HL-60 (cell line): ENCODE measurements at regions not wholly inside any gene's neighbourhood (a gene's known extent, or its start where the extent isn't known, plus 50 kb on each side); places are given as distances from the start of the nearest gene placed in this dataset.

Experiments used
- DNase-seq, 2 experiments: peaks; one replicate each; pipeline ENCODE4 v3.0.0-alpha.2; 2010 to 2020; ENCODE audit warnings: low read depth in 1 of 2, low spot score in 1 of 2
- H3K27ac ChIP-seq: fragments of 250-450 bp; sonication (Bioruptor Pico); replicated peaks from 2 replicates; pipeline ENCODE4 v1.5.1; 2020; ENCODE audit warnings: mild to moderate bottlenecking, moderate library complexity
- H3K27me3 ChIP-seq: fragments of 250-450 bp; sonication (Bioruptor Pico); 2 replicates; pipeline ENCODE4 v1.5.1; 2021; ENCODE audit warnings: mild to moderate bottlenecking, moderate library complexity; ENCODE audit not compliant: insufficient read depth, poor library complexity, severe bottlenecking
- H3K4me3 ChIP-seq: replicated peaks from 2 replicates; pipeline ENCODE4 v1.5.1; 2011; ENCODE audit warnings: mild to moderate bottlenecking, control low read depth, low read length; ENCODE audit not compliant: insufficient read depth
- GABPA ChIP-seq: IDR thresholded peaks from 2 replicates; pipeline ENCODE4 v1.6.1; 2012; ENCODE audit warnings: low read depth
- POLR2AphosphoS5 ChIP-seq: IDR thresholded peaks from 2 replicates; pipeline ENCODE4 v1.6.1; 2012; ENCODE audit warnings: low read depth
- SPI1 ChIP-seq: IDR thresholded peaks from 2 replicates; pipeline ENCODE4 v1.6.1; 2012; ENCODE audit warnings: low read depth, mild to moderate bottlenecking, borderline replicate concordance
- TF ChIP-seq, protein P1 (sequence below): IDR thresholded peaks from 2 replicates; pipeline ENCODE4 v1.6.1; 2012; ENCODE audit warnings: low read depth; ENCODE audit not compliant: insufficient replicate concordance
- TF ChIP-seq, protein P2 (sequence below): IDR thresholded peaks from one replicate; pipeline ENCODE4 v1.5.1; 2011; ENCODE audit warnings: low read length, control low read depth, inconsistent platforms; ENCODE audit not compliant: insufficient read depth

DNA sequence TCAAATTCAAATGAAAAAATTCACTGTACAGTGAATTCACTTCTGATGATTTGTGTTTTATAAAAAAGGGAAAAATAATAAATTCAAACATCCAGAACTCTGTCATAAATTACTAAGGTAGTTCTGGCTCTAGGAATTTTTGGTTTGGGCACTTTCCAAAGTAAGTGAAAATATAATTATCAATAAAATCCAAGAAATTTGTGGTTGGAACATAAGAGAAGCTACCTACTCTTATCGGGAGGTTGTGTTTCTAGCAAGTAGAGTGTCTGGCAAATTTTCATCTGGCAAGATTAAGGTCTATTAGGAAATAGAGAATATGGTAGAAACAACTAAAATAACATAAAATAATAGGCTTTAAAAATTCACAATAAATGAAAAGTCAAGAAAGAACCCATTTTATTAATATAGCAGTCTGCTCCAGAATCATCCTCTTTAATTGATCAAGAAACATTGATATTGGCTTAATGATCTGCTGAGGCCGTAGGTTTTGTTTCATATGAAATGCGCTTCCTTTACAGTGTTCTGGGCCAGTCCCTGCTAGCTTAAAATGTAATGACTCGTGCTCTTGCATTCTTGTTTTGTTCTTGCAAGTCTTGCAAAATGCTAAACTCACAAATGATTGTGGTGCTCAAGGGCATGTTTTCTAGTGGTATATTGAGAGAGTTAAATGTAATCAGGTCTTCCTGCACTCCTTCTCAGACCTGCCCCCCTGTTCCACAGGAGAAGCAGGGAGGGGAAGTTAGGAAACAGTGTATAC is 331.4 kb downstream of the RAPGEF2 start:
- DNase-seq = no peak
- Histone ChIP-seq H3K27me3 (no peaks in the 10 kb centered on the region), H3K27ac (no peak overlapping the region), H3K4me3 (no peak overlapping the region)
- TF ChIP-seq POLR2AphosphoS5 (no peak), SPI1 (no peak), GABPA (no peak)
- TF ChIP-seq, protein P1, sequence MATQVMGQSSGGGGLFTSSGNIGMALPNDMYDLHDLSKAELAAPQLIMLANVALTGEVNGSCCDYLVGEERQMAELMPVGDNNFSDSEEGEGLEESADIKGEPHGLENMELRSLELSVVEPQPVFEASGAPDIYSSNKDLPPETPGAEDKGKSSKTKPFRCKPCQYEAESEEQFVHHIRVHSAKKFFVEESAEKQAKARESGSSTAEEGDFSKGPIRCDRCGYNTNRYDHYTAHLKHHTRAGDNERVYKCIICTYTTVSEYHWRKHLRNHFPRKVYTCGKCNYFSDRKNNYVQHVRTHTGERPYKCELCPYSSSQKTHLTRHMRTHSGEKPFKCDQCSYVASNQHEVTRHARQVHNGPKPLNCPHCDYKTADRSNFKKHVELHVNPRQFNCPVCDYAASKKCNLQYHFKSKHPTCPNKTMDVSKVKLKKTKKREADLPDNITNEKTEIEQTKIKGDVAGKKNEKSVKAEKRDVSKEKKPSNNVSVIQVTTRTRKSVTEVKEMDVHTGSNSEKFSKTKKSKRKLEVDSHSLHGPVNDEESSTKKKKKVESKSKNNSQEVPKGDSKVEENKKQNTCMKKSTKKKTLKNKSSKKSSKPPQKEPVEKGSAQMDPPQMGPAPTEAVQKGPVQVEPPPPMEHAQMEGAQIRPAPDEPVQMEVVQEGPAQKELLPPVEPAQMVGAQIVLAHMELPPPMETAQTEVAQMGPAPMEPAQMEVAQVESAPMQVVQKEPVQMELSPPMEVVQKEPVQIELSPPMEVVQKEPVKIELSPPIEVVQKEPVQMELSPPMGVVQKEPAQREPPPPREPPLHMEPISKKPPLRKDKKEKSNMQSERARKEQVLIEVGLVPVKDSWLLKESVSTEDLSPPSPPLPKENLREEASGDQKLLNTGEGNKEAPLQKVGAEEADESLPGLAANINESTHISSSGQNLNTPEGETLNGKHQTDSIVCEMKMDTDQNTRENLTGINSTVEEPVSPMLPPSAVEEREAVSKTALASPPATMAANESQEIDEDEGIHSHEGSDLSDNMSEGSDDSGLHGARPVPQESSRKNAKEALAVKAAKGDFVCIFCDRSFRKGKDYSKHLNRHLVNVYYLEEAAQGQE = no peak
- TF ChIP-seq, protein P2, sequence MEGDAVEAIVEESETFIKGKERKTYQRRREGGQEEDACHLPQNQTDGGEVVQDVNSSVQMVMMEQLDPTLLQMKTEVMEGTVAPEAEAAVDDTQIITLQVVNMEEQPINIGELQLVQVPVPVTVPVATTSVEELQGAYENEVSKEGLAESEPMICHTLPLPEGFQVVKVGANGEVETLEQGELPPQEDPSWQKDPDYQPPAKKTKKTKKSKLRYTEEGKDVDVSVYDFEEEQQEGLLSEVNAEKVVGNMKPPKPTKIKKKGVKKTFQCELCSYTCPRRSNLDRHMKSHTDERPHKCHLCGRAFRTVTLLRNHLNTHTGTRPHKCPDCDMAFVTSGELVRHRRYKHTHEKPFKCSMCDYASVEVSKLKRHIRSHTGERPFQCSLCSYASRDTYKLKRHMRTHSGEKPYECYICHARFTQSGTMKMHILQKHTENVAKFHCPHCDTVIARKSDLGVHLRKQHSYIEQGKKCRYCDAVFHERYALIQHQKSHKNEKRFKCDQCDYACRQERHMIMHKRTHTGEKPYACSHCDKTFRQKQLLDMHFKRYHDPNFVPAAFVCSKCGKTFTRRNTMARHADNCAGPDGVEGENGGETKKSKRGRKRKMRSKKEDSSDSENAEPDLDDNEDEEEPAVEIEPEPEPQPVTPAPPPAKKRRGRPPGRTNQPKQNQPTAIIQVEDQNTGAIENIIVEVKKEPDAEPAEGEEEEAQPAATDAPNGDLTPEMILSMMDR = no peak

DNA sequence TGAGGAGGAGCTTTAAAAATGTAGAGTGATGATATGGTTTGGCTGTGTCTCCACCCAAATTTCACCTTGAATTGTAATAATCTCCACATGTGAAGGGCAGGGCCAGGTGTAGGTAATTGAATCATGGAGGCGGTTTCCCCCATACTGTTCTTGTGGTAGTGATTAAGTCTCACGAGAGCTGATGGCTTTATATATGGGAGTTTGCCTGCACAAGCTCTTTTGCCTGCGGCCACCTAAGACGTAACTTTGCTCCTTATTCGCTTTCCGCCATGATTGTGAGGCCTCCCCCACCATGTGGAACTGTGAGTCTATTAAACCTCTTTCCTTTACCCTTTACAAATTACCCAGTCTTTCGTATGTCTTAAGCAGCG is 332.0 kb downstream of the RAPGEF2 start:
- no peak overlapping the region for H3K27ac ChIP-seq
- no peaks in the 10 kb centered on the region for H3K27me3 ChIP-seq
- no peak overlapping the region for H3K4me3 ChIP-seq
- DNase-seq = no peak
- TF ChIP-seq, protein P1 = no peak
- TF ChIP-seq POLR2AphosphoS5 (no peak), SPI1 (no peak), GABPA (no peak)
- TF ChIP-seq, protein P2 = no peak

DNA sequence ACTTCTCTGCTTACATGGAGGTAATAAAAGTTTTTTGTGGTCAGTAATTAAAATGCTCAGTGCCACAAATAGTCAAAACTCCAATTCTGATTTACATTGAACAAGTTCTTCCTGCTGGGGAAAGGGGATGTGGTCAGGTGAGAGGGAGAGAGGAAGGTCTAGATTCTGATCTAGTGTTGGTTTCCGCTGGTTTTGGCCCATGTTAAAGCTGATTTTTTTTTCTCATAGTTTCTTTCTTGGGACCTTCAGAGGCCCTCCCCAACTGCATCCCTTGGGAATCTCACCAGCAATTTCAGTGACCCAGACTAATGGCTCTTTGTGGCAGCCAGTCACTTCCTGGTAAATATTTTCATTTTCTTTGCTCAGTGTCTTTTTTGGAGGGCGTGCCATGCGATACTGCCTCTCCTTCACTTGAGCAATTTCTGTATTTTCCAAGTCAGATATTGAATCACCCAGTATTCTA is 332.7 kb downstream of the RAPGEF2 start:
- TF ChIP-seq, protein P1 = no peak
- TF ChIP-seq SPI1 (peak; percentile 36; the same call in 1 of the 2 replicates), POLR2AphosphoS5 (0 out of 2 replicates have a peak, but pooled peaks have one; percentile 27)
- H3K27ac ChIP-seq = no peak overlapping the region
- DNase-seq = no peak
- no peaks in the 10 kb centered on the region for H3K27me3 ChIP-seq
- no peak overlapping the region for H3K4me3 ChIP-seq
